ENCODE measurements at regions not wholly inside any gene's neighbourhood (a gene's known extent, or its start where the extent isn't known, plus 50 kb on each side); places are given as distances from the start of the nearest gene placed in this dataset.

GRCh38 chr5:68947986-68948385 is 145.8 kb upstream of the SLC30A5 start:
- H3K27ac ChIP-seq (replicated peaks in 1 of 4), result no peak overlapping the region
- no peaks in the 10 kb centered on the region for H3K36me3 ChIP-seq
- no peak for DNase-seq (ENCODE audit: extremely low spot score)
- WGBS, result 85% methylated on average over 2 of the region's 2 CpGs
- no peak overlapping the region for H3K4me3 ChIP-seq
- H3K27me3 ChIP-seq, result no peaks in the 10 kb centered on the region
- TF ChIP-seq EP300 (IDR thresholded peaks at IDR 0.05) (no peak), POLR2AphosphoS5 (IDR thresholded peaks at IDR 0.05) (no peak), POLR2A (IDR thresholded peaks at IDR 0.05; ENCODE audit: low read depth) (no peak), CTCF (IDR thresholded peaks at IDR 0.05) (no peak)
- intact Hi-C loops (cut with DNase I), result no loop called here
- no peaks in the 10 kb centered on the region for H3K9me3 ChIP-seq
- H3K4me1 ChIP-seq, result peaks cover 4 to 12% (median 8%) of the 10 kb centered on the region in 4 donors

- intact Hi-C loops (cut with DNase I), result no loop called here
- 81% methylated on average over 3 of the region's 3 CpGs for WGBS
These were observed 144.6 kb upstream of the SLC30A5 start for GRCh38 chr5:68949256-68949655.

GRCh38 chr5:68949711-68950110 is 144.1 kb upstream of the SLC30A5 start:
- Histone ChIP-seq H3K36me3 (no peaks in the 10 kb centered on the region), H3K27ac (replicated peaks in 1 of 4) (no peak overlapping the region), H3K4me1 (peaks cover 4 to 19% (median 8%) of the 10 kb centered on the region in 4 donors), H3K27me3 (no peaks in the 10 kb centered on the region), H3K4me3 (no peak overlapping the region), H3K9me3 (no peaks in the 10 kb centered on the region)
- DNase-seq (ENCODE audit: extremely low spot score), result no peak
- TF ChIP-seq POLR2A (IDR thresholded peaks at IDR 0.05; ENCODE audit: low read depth) (no peak), EP300 (IDR thresholded peaks at IDR 0.05) (no peak), CTCF (IDR thresholded peaks at IDR 0.05) (no peak), POLR2AphosphoS5 (IDR thresholded peaks at IDR 0.05) (no peak)
- WGBS, result 51% methylated on average over 4 of the region's 4 CpGs
- intact Hi-C loops (cut with DNase I), result no loop called here

More at GRCh38 chr5:68949256-68949655, 144.6 kb upstream of the SLC30A5 start:
- Histone ChIP-seq H3K4me1 (peaks cover 4 to 19% (median 8%) of the 10 kb centered on the region in 4 donors), H3K36me3 (no peaks in the 10 kb centered on the region), H3K9me3 (no peaks in the 10 kb centered on the region), H3K4me3 (no peak overlapping the region), H3K27me3 (no peaks in the 10 kb centered on the region), H3K27ac (replicated peaks in 1 of 4) (no peak overlapping the region)
- TF ChIP-seq EP300 (IDR thresholded peaks at IDR 0.05) (no peak), CTCF (IDR thresholded peaks at IDR 0.05) (no peak), POLR2AphosphoS5 (IDR thresholded peaks at IDR 0.05) (no peak), POLR2A (IDR thresholded peaks at IDR 0.05; ENCODE audit: low read depth) (no peak)
- no peak for DNase-seq (ENCODE audit: extremely low spot score)

- H3K4me3 ChIP-seq, result no peak overlapping the region
- DNase-seq (ENCODE audit: extremely low spot score), result no peak
- intact Hi-C loops (cut with DNase I), result no loop called here
These were observed 143.7 kb upstream of the SLC30A5 start for GRCh38 chr5:68950125-68950524.

More at GRCh38 chr5:68950125-68950524, 143.7 kb upstream of the SLC30A5 start:
- TF ChIP-seq POLR2AphosphoS5 (IDR thresholded peaks at IDR 0.05) (no peak), EP300 (IDR thresholded peaks at IDR 0.05) (no peak), POLR2A (IDR thresholded peaks at IDR 0.05; ENCODE audit: low read depth) (no peak), CTCF (IDR thresholded peaks at IDR 0.05) (no peak)
- no peaks in the 10 kb centered on the region for H3K9me3 ChIP-seq
- H3K27ac ChIP-seq (replicated peaks in 1 of 4), result no peak overlapping the region
- peaks cover 4 to 19% (median 8%) of the 10 kb centered on the region in 4 donors for H3K4me1 ChIP-seq
- no peaks in the 10 kb centered on the region for H3K27me3 ChIP-seq
- 36% methylated on average over 6 of the region's 6 CpGs for WGBS
- no peaks in the 10 kb centered on the region for H3K36me3 ChIP-seq
